CD14-positive monocyte (primary cell): ENCODE measurements at regions not wholly inside any gene's neighbourhood (a gene's known extent, or its start where the extent isn't known, plus 50 kb on each side); places are given as distances from the start of the nearest gene placed in this dataset.

ENCODE experiments used
- DNase-seq, 3 donors: peaks; one replicate each; pipeline ENCODE4 v3.0.0-alpha.2; 2011 to 2022
- H2AFZ ChIP-seq: 2 replicates; pipeline ENCODE4 v1.6.0; 2012; ENCODE audit warnings: mild to moderate bottlenecking, low read depth, low read length, inconsistent platforms; ENCODE audit not compliant: insufficient read depth, poor library complexity, severe bottlenecking
- H3K27ac ChIP-seq, 2 donors: 1 replicate in 1 of 2; 2 replicates in 1 of 2; pipeline ENCODE4 v1.5.1; 2012 to 2013; ENCODE audit warnings: low read length in 2 of 2, control low read depth in 1 of 2, inconsistent platforms in 1 of 2, low read depth in 1 of 2, mild to moderate bottlenecking in 1 of 2
- H3K27me3 ChIP-seq, 2 donors: one replicate each; pipeline versions ENCODE4 v1.6.0 to v1.6.1; 2011 to 2013; ENCODE audit warnings: low read length in 2 of 2; ENCODE audit not compliant: control insufficient read depth in 2 of 2, insufficient read depth in 2 of 2
- H3K36me3 ChIP-seq, 2 donors: replicated peaks in 1 of 2; 1 replicate in 1 of 2; 2 replicates in 1 of 2; pipeline versions ENCODE4 v1.5.1 to v1.6.1; 2012 to 2013; ENCODE audit warnings: low read length in 2 of 2, control low read depth in 1 of 2, inconsistent platforms in 1 of 2, mild to moderate bottlenecking in 1 of 2; ENCODE audit not compliant: insufficient read depth in 2 of 2, control insufficient read depth in 1 of 2
- H3K4me1 ChIP-seq, 2 donors: 1 replicate in 1 of 2; 2 replicates in 1 of 2; pipeline versions ENCODE4 v1.5.1 to v1.6.1; 2012 to 2013; ENCODE audit warnings: low read length in 2 of 2, control low read depth in 1 of 2, inconsistent platforms in 1 of 2, mild to moderate bottlenecking in 1 of 2, moderate library complexity in 1 of 2; ENCODE audit not compliant: insufficient read depth in 2 of 2, control insufficient read depth in 1 of 2
- H3K4me2 ChIP-seq: replicated peaks from 2 replicates; pipeline ENCODE3; 2012; ENCODE audit warnings: low read length, moderate library complexity, mild to moderate bottlenecking; ENCODE audit not compliant: poor library complexity, severe bottlenecking; ENCODE audit errors: extremely low read depth
- H3K4me3 ChIP-seq, 3 experiments: fragments of 200-600 bp in 1 of 3; sonication (generic) in 1 of 3; replicated peaks in 1 of 3; 1 replicate in 2 of 3; 2 replicates in 1 of 3; pipeline ENCODE4 v1.5.1; 2011 to 2013; ENCODE audit warnings: low read length in 3 of 3, mild to moderate bottlenecking in 3 of 3, control low read depth in 2 of 3, low read depth in 2 of 3, inconsistent platforms in 1 of 3, moderate library complexity in 1 of 3
- H3K79me2 ChIP-seq: 2 replicates; pipeline ENCODE4 v1.6.0; 2012; ENCODE audit warnings: mild to moderate bottlenecking, control low read depth, inconsistent platforms, low read length, moderate library complexity; ENCODE audit not compliant: insufficient read depth
- H3K9ac ChIP-seq: 2 replicates; pipeline ENCODE4 v1.6.0; 2017; ENCODE audit warnings: low read length, mild to moderate bottlenecking; ENCODE audit not compliant: insufficient read depth, poor library complexity, severe bottlenecking
- H3K9me3 ChIP-seq, 2 donors: replicated peaks in 1 of 2; 1 replicate in 1 of 2; 2 replicates in 1 of 2; pipeline versions ENCODE4 v1.5.1 to v1.6.1; 2012 to 2013; ENCODE audit warnings: low read length in 2 of 2, control low read depth in 1 of 2; ENCODE audit not compliant: control insufficient read depth in 1 of 2, insufficient read depth in 1 of 2
- H4K20me1 ChIP-seq: 2 replicates; pipeline ENCODE4 v1.6.0; 2012; ENCODE audit warnings: mild to moderate bottlenecking, low read length, control low read depth, moderate library complexity; ENCODE audit not compliant: insufficient read depth
- H3K27ac Mint-ChIP-seq, 7 donors: one replicate each; pipeline ENCODE4 v1.8.0; 2020; ENCODE audit warnings: mild to moderate bottlenecking in 7 of 7, mixed read lengths in 7 of 7, moderate library complexity in 6 of 7, inconsistent platforms in 2 of 7
- H3K27me3 Mint-ChIP-seq, 3 donors: one replicate each; pipeline ENCODE4 v1.8.0; 2021 to 2022; ENCODE audit warnings: low read depth in 3 of 3, mild to moderate bottlenecking in 3 of 3, mixed read lengths in 3 of 3, moderate library complexity in 3 of 3, inconsistent platforms in 1 of 3
- H3K36me3 Mint-ChIP-seq, 2 donors: one replicate each; pipeline ENCODE4 v1.8.0; 2020; ENCODE audit warnings: mixed read lengths in 2 of 2, inconsistent platforms in 1 of 2, mild to moderate bottlenecking in 1 of 2
- H3K4me1 Mint-ChIP-seq: one replicate; pipeline ENCODE4 v1.8.0; 2020; ENCODE audit warnings: mild to moderate bottlenecking, mixed read lengths
- H3K4me3 Mint-ChIP-seq, 2 donors: one replicate each; pipeline ENCODE4 v1.8.0; 2020; ENCODE audit warnings: mild to moderate bottlenecking in 2 of 2, mixed read lengths in 2 of 2, moderate library complexity in 1 of 2
- H3K9me3 Mint-ChIP-seq, 7 donors: one replicate each; pipeline ENCODE4 v1.8.0; 2020 to 2022; ENCODE audit warnings: mixed read lengths in 7 of 7, mild to moderate bottlenecking in 6 of 7, moderate library complexity in 6 of 7, inconsistent platforms in 2 of 7
- CTCF ChIP-seq: fragments of 200-600 bp; IDR thresholded peaks from one replicate; pipeline ENCODE4 v1.8.0; 2022; ENCODE audit warnings: antibody characterized with exemption, mild to moderate bottlenecking
- WGBS: methylation state at CpG from one replicate; pipeline ENCODE4 v1.1.5; 2013; ENCODE audit warnings: missing lambda C conversion rate; ENCODE audit not compliant: insufficient coverage; 5-methylcytosine and 5-hydroxymethylcytosine counted together
- intact Hi-C, 2 donors: fragments of 100-400 bp; cut with micrococcal nuclease; formaldehyde crosslinking; loops; one replicate each; pipeline versions ENCODE4 v1.15.0 to v1.15.1; 2023

GRCh38 chr1:83113652-83114051, 885.3 kb downstream of the TTLL7 start:
- Mint-ChIP-seq H3K27ac (no peak overlapping the region), H3K27me3 (no peaks in the 10 kb centered on the region), H3K4me3 (no peak overlapping the region), H3K36me3 (no peaks in the 10 kb centered on the region), H3K4me1 (no peaks in the 10 kb centered on the region), H3K9me3 (peaks cover 5 to 20% (median 10%) of the 10 kb centered on the region in 7 donors)
- H3K36me3 ChIP-seq, result no peaks in the 10 kb centered on the region
- H3K27ac ChIP-seq, result no peak overlapping the region
- H3K9me3 ChIP-seq, result peaks cover 0 to 9% of the 10 kb centered on the region in 2 donors
- no peak overlapping the region for H3K4me2 ChIP-seq
- TF ChIP-seq CTCF, result no peak
- WGBS, result no CpG with 5 or more reads among the region's 2 CpGs
- no peak overlapping the region for H2AFZ ChIP-seq
- H3K27me3 ChIP-seq, result no peaks in the 10 kb centered on the region
- H4K20me1 ChIP-seq, result no peaks in the 10 kb centered on the region
- H3K4me3 ChIP-seq, result no peak overlapping the region
- H3K79me2 ChIP-seq, result no peaks in the 10 kb centered on the region
- no peaks in the 10 kb centered on the region for H3K4me1 ChIP-seq
- intact Hi-C loops, result no loop called here
- no peak for DNase-seq
- H3K9ac ChIP-seq, result no peak overlapping the region

- Histone ChIP-seq H4K20me1 (no peaks in the 10 kb centered on the region), H3K79me2 (no peaks in the 10 kb centered on the region), H3K4me3 (no peak overlapping the region), H3K36me3 (no peaks in the 10 kb centered on the region), H3K4me1 (no peaks in the 10 kb centered on the region), H3K27ac (no peak overlapping the region), H2AFZ (no peak overlapping the region), H3K9me3 (peaks cover 0 to 4% of the 10 kb centered on the region in 2 donors), H3K27me3 (no peaks in the 10 kb centered on the region), H3K9ac (no peak overlapping the region), H3K4me2 (no peak overlapping the region)
- WGBS, result 100% methylated on average over 1 of the region's 3 CpGs
- no peak for DNase-seq
- no peak for TF ChIP-seq CTCF
- intact Hi-C loops, result no loop called here
- H3K27me3 Mint-ChIP-seq, result no peaks in the 10 kb centered on the region
- H3K36me3 Mint-ChIP-seq, result no peaks in the 10 kb centered on the region
- H3K9me3 Mint-ChIP-seq, result peaks cover 0 to 14% (median 6%) of the 10 kb centered on the region in 7 donors
- H3K4me3 Mint-ChIP-seq, result no peak overlapping the region
- H3K27ac Mint-ChIP-seq, result no peak overlapping the region
- no peaks in the 10 kb centered on the region for H3K4me1 Mint-ChIP-seq
Observed at GRCh38 chr1:83112248-83112885, 886.6 kb downstream of the TTLL7 start.
